ENCODE measurements at regions not wholly inside any gene's neighbourhood (a gene's known extent, or its start where the extent isn't known, plus 50 kb on each side); places are given as distances from the start of the nearest gene placed in this dataset.
"Not testable (repeated sequence)": the region's sequence is repeated elsewhere in the genome, so short reads cannot be mapped to it uniquely, and the experiment has no call there.

DNA sequence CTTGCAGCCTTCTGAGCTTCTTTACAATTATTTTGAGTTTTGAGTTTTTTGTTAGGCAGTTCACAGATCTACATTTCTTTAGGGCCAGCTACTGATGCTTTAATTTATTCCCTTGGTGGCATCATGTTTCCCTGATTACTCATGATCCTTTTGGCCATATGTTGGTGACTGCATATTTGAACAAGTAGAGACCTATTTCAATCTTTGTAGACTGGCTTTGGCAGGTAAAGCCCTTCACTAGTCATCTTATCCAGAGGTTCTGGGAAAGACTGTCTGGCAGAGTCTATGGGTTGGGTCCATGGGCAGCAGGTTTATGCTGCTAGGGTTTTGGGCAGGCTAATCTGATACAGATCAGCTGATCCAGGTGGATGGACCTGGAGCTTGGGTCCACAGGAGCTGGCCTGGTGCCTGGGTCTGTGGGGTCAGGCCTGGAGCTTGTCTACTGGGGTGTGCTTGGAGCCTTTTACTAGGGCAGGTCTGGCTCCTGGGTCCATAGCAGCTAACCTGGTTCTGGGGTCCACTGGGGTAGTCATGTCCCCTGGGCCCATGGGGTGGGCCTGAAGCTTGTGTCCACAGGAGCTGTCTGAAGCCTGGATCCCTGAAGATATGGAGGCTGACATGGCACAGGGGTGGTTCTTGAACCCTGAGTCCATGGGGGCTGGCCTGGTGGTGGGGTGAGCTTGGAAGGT is 72.7 kb downstream of the GPR85 start:
- no peak overlapping the region for H3K4me2 ChIP-seq (ENCODE audit: low read depth, low read length, poor library complexity, severe bottlenecking)
- TF ChIP-seq EZH2phosphoT487 (conservative IDR thresholded peaks at IDR 0.05; ENCODE audit: low read length) = no peak
- no peak for TF ChIP-seq CTCF (IDR thresholded peaks at IDR 0.05; ENCODE audit: insufficient read depth, low read length, poor library complexity, severe bottlenecking)
- H3K9me3 ChIP-seq (ENCODE audit: insufficient read depth, low read length) = no peaks in the 10 kb centered on the region
- H3K9me2 ChIP-seq (replicated peaks; ENCODE audit: insufficient read depth, low read length) = no peaks in the 10 kb centered on the region
- H3K36me3 ChIP-seq (ENCODE audit: low read length) = no peaks in the 10 kb centered on the region
- H3K4me3 ChIP-seq (ENCODE audit: insufficient read depth, low read length, poor library complexity, severe bottlenecking) = no peak overlapping the region
- no peaks in the 10 kb centered on the region for H3K27me3 ChIP-seq (ENCODE audit: low read length)
- H3F3A ChIP-seq (ENCODE audit: insufficient read depth) = no peaks in the 10 kb centered on the region
- no peak overlapping the region for H3K27ac ChIP-seq (ENCODE audit: low read depth, low read length)
- no peaks in the 10 kb centered on the region for H4K20me1 ChIP-seq (ENCODE audit: low read depth, low read length)
- H3K9ac ChIP-seq (ENCODE audit: low read length) = no peak overlapping the region
- no peak overlapping the region for H2AFZ ChIP-seq (ENCODE audit: low read depth, low read length, severe bottlenecking)
- H3K79me2 ChIP-seq (ENCODE audit: insufficient read depth, low read length) = no peaks in the 10 kb centered on the region

DNA sequence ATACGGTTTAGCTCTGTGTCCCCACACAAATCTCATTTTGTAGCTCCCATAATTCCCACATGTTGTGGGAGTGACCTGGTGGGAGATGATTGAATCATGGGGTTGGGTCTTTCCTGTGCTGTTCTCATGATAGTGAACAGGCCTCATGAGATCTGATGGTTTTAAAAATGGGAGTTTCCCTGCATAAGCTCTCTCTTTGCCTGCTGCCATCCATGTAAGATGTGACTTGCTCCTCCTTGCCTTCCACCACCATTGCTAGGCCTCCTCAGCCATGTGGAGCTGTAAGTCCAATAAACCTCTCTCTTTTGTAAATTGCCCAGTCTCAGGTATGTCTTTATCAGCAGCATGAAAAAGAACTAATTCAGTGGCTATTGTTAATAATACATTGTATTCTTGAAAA is 73.8 kb downstream of the GPR85 start:
- not testable (repeated sequence) for H3K9me3 ChIP-seq (ENCODE audit: insufficient read depth, low read length); H3K27me3 ChIP-seq (ENCODE audit: low read length); H3K9me2 ChIP-seq (replicated peaks; ENCODE audit: insufficient read depth, low read length); H4K20me1 ChIP-seq (ENCODE audit: low read depth, low read length); H3K79me2 ChIP-seq (ENCODE audit: insufficient read depth, low read length); H3K36me3 ChIP-seq (ENCODE audit: low read length); H3K4me3 ChIP-seq (ENCODE audit: insufficient read depth, low read length, poor library complexity, severe bottlenecking); H3K27ac ChIP-seq (ENCODE audit: low read depth, low read length); H3K9ac ChIP-seq (ENCODE audit: low read length); H3K4me2 ChIP-seq (ENCODE audit: low read depth, low read length, poor library complexity, severe bottlenecking); H3F3A ChIP-seq (ENCODE audit: insufficient read depth); H2AFZ ChIP-seq (ENCODE audit: low read depth, low read length, severe bottlenecking)

DNA sequence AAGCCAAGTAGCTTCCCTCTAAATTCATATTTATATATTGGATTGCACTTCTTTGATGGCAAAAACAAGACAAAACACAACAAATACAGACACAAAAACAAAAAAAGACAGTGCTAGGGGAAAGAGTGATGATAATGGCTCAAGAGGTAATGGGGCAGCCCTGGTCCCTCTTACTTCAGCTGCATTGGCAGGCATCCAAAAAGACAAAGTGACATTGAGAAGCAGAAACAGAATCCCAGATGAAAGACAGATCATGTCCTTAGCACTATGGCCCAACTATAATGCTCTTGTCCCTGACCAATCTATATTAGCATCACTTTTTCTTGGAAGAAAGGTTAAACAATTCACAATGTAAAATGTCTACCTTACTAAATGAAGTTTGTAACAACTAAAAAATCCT is 76.2 kb downstream of the GPR85 start:
- H3F3A ChIP-seq (ENCODE audit: insufficient read depth) = no peaks in the 10 kb centered on the region
- H3K9me2 ChIP-seq (replicated peaks; ENCODE audit: insufficient read depth, low read length) = no peaks in the 10 kb centered on the region
- H3K9me3 ChIP-seq (ENCODE audit: insufficient read depth, low read length) = no peaks in the 10 kb centered on the region
- no peaks in the 10 kb centered on the region for H4K20me1 ChIP-seq (ENCODE audit: low read depth, low read length)
- H3K9ac ChIP-seq (ENCODE audit: low read length) = no peak overlapping the region
- TF ChIP-seq EZH2phosphoT487 (conservative IDR thresholded peaks at IDR 0.05; ENCODE audit: low read length) = no peak
- no peak for TF ChIP-seq CTCF (IDR thresholded peaks at IDR 0.05; ENCODE audit: insufficient read depth, low read length, poor library complexity, severe bottlenecking)
- H3K36me3 ChIP-seq (ENCODE audit: low read length) = no peaks in the 10 kb centered on the region
- no peaks in the 10 kb centered on the region for H3K27me3 ChIP-seq (ENCODE audit: low read length)
- no peak overlapping the region for H3K4me2 ChIP-seq (ENCODE audit: low read depth, low read length, poor library complexity, severe bottlenecking)
- H3K4me3 ChIP-seq (ENCODE audit: insufficient read depth, low read length, poor library complexity, severe bottlenecking) = no peak overlapping the region
- H3K27ac ChIP-seq (ENCODE audit: low read depth, low read length) = no peak overlapping the region
- no peaks in the 10 kb centered on the region for H3K79me2 ChIP-seq (ENCODE audit: insufficient read depth, low read length)
- no peak overlapping the region for H2AFZ ChIP-seq (ENCODE audit: low read depth, low read length, severe bottlenecking)

- Histone ChIP-seq H3K9me2 (replicated peaks; ENCODE audit: insufficient read depth, low read length) (no peaks in the 10 kb centered on the region), H3K79me2 (ENCODE audit: insufficient read depth, low read length) (no peaks in the 10 kb centered on the region), H3K4me3 (ENCODE audit: insufficient read depth, low read length, poor library complexity, severe bottlenecking) (no peak overlapping the region), H3K27me3 (ENCODE audit: low read length) (no peaks in the 10 kb centered on the region), H3K36me3 (ENCODE audit: low read length) (no peaks in the 10 kb centered on the region), H3K27ac (ENCODE audit: low read depth, low read length) (no peak overlapping the region), H3K9me3 (ENCODE audit: insufficient read depth, low read length) (no peaks in the 10 kb centered on the region), H3K4me2 (ENCODE audit: low read depth, low read length, poor library complexity, severe bottlenecking) (no peak overlapping the region), H2AFZ (ENCODE audit: low read depth, low read length, severe bottlenecking) (no peak overlapping the region), H3F3A (ENCODE audit: insufficient read depth) (no peaks in the 10 kb centered on the region), H3K9ac (ENCODE audit: low read length) (no peak overlapping the region), H4K20me1 (ENCODE audit: low read depth, low read length) (no peaks in the 10 kb centered on the region)
- TF ChIP-seq EZH2phosphoT487 (conservative IDR thresholded peaks at IDR 0.05; ENCODE audit: low read length) = no peak
These were observed 77.9 kb downstream of the GPR85 start for GRCh38 chr7:113008755-113009154.

Measured in SU-DHL-6 (cell line).